Calu3 (cell line): ENCODE measurements at regions not wholly inside any gene's neighbourhood (a gene's known extent, or its start where the extent isn't known, plus 50 kb on each side); places are given as distances from the start of the nearest gene placed in this dataset.

Source experiments
- BruUV-seq: library from RNA; stranded (reverse); fragments of 400-500 nt; replicated peaks from 2 replicates; lab custom pipeline; 2021; lab: Mats Ljungman, UMichigan
- CTCF ChIA-PET: fragments of 300-600 bp; sonication (Branson Sonifier 250); formaldehyde crosslinking; loops from one replicate; lab custom pipeline; 2022; ENCODE audit warnings: antibody characterized with exemption; lab: Charles Lee
- DNase-seq: peaks from one replicate; pipeline ENCODE4 v3.0.0; 2022
- H3K27ac Mint-ChIP-seq: one replicate; pipeline ENCODE4 v1.8.0; 2022; ENCODE audit warnings: mixed read lengths; ENCODE audit not compliant: unreplicated experiment
- H3K27me3 Mint-ChIP-seq: one replicate; pipeline ENCODE4 v1.8.0; 2022; ENCODE audit warnings: mixed read lengths; ENCODE audit not compliant: unreplicated experiment
- H3K36me3 Mint-ChIP-seq: one replicate; pipeline ENCODE4 v1.8.0; 2022; ENCODE audit warnings: mild to moderate bottlenecking, moderate library complexity, mixed read lengths; ENCODE audit not compliant: insufficient read depth, unreplicated experiment
- H3K4me1 Mint-ChIP-seq: one replicate; pipeline ENCODE4 v1.8.0; 2022; ENCODE audit warnings: mild to moderate bottlenecking, low read depth, mixed read lengths; ENCODE audit not compliant: unreplicated experiment
- H3K4me3 Mint-ChIP-seq: one replicate; pipeline ENCODE4 v1.8.0; 2022; ENCODE audit warnings: mild to moderate bottlenecking, low read depth, moderate library complexity, mixed read lengths; ENCODE audit not compliant: unreplicated experiment
- H3K9me3 Mint-ChIP-seq: one replicate; pipeline ENCODE4 v1.8.0; 2022; ENCODE audit warnings: low read depth, mixed read lengths; ENCODE audit not compliant: unreplicated experiment
- CTCF ChIP-seq: fragments of 200-600 bp; IDR thresholded peaks from one replicate; pipeline ENCODE4 v1.8.0; 2022; ENCODE audit warnings: antibody characterized with exemption; ENCODE audit not compliant: unreplicated experiment
- intact Hi-C: fragments of 100-400 bp; cut with micrococcal nuclease; formaldehyde crosslinking; loops from one replicate; pipeline ENCODE4 v1.10.0; 2022; ENCODE audit not compliant: unreplicated experiment

- H3K4me1 Mint-ChIP-seq = peaks cover 7% of the 10 kb centered on the region
- H3K36me3 Mint-ChIP-seq = no peaks in the 10 kb centered on the region
- H3K27ac Mint-ChIP-seq = no peak overlapping the region
- H3K27me3 Mint-ChIP-seq = no peaks in the 10 kb centered on the region
- no peak overlapping the region for H3K4me3 Mint-ChIP-seq
- no peak for TF ChIP-seq CTCF
- peaks cover 4% of the 10 kb centered on the region for H3K9me3 Mint-ChIP-seq
- DNase-seq = no peak
- CTCF ChIA-PET = interaction anchor here (0.7 kb wide), 1 partner anchor 284 kb away, joined by 4 read pairs; no protein-coding TSS in a partner anchor
- no TSS peak for BruUV-seq
- intact Hi-C loops = no loop called here
Observed at GRCh38 chr18:22477222-22477621, 59.5 kb upstream of the CTAGE1 start.

GRCh38 chr18:22482948-22483347 is 65.2 kb upstream of the CTAGE1 start:
- intact Hi-C loops = no loop called here
- H3K36me3 Mint-ChIP-seq = no peaks in the 10 kb centered on the region
- H3K27ac Mint-ChIP-seq = no peak overlapping the region
- TF ChIP-seq CTCF = no peak
- CTCF ChIA-PET = no interaction called here
- no peak for DNase-seq
- H3K4me3 Mint-ChIP-seq = no peak overlapping the region
- no TSS peak for BruUV-seq
- peaks cover 7% of the 10 kb centered on the region for H3K4me1 Mint-ChIP-seq
- no peaks in the 10 kb centered on the region for H3K9me3 Mint-ChIP-seq
- H3K27me3 Mint-ChIP-seq = no peaks in the 10 kb centered on the region

- Mint-ChIP-seq H3K36me3 (no peaks in the 10 kb centered on the region), H3K4me3 (no peak overlapping the region), H3K9me3 (no peaks in the 10 kb centered on the region), H3K27me3 (no peaks in the 10 kb centered on the region), H3K4me1 (peaks cover 7% of the 10 kb centered on the region), H3K27ac (no peak overlapping the region)
- BruUV-seq = no TSS peak
- TF ChIP-seq CTCF = no peak
- DNase-seq = no peak
- intact Hi-C loops = no loop called here
- CTCF ChIA-PET = no interaction called here
Observed at GRCh38 chr18:22483407-22483806, 65.7 kb upstream of the CTAGE1 start.

- Mint-ChIP-seq H3K4me1 (peaks cover 17% of the 10 kb centered on the region), H3K4me3 (no peak overlapping the region), H3K27me3 (no peaks in the 10 kb centered on the region), H3K36me3 (no peaks in the 10 kb centered on the region), H3K9me3 (peaks cover 6% of the 10 kb centered on the region), H3K27ac (no peak overlapping the region)
- intact Hi-C loops = no loop called here
- TF ChIP-seq CTCF = no peak
- no peak for DNase-seq
- no TSS peak for BruUV-seq
- CTCF ChIA-PET = no interaction called here
Observed at GRCh38 chr18:22484471-22484870, 66.8 kb upstream of the CTAGE1 start.
